DND-41 (cell line): ENCODE measurements at regions not wholly inside any gene's neighbourhood (a gene's known extent, or its start where the extent isn't known, plus 50 kb on each side); places are given as distances from the start of the nearest gene placed in this dataset.

Experiments
- EZH2 ChIP-seq: IDR thresholded peaks from 3 replicates; pipeline ENCODE4 v1.6.1; 2012; ENCODE audit warnings: borderline replicate concordance, low read depth, mild to moderate bottlenecking, moderate library complexity, low read length, inconsistent platforms; ENCODE audit not compliant: severe bottlenecking
- TF ChIP-seq, protein P1 (sequence below): IDR thresholded peaks from 2 replicates; pipeline ENCODE4 v1.5.1; 2012; ENCODE audit warnings: borderline replicate concordance, low read length, moderate library complexity, mild to moderate bottlenecking; ENCODE audit not compliant: poor library complexity, severe bottlenecking; ENCODE audit errors: extremely low read depth

DNA sequence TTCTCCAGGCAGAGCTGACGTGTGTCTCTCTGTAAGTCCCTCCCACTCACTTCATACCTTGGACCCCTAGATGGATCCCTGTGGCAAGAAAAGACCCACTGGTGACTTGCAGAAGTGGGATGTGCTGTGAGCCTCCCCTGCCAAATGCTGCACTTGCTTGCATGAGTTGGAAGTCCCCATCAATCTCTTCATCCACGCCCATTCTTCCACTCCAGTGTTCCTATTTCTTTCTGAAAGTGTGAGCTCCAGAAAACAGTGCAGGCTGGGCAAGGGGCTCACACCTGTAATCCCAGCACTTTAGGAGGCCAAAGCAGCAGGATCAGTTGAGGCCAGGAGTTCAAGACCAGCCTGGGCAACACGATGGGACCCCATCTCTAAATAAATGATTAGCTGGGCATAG, 254.1 kb upstream of the IRF2BP2 start:
- TF ChIP-seq, protein P1, sequence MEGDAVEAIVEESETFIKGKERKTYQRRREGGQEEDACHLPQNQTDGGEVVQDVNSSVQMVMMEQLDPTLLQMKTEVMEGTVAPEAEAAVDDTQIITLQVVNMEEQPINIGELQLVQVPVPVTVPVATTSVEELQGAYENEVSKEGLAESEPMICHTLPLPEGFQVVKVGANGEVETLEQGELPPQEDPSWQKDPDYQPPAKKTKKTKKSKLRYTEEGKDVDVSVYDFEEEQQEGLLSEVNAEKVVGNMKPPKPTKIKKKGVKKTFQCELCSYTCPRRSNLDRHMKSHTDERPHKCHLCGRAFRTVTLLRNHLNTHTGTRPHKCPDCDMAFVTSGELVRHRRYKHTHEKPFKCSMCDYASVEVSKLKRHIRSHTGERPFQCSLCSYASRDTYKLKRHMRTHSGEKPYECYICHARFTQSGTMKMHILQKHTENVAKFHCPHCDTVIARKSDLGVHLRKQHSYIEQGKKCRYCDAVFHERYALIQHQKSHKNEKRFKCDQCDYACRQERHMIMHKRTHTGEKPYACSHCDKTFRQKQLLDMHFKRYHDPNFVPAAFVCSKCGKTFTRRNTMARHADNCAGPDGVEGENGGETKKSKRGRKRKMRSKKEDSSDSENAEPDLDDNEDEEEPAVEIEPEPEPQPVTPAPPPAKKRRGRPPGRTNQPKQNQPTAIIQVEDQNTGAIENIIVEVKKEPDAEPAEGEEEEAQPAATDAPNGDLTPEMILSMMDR: no peak
- TF ChIP-seq EZH2: no peak
